HG02885 (cell line): ENCODE measurements at regions not wholly inside any gene's neighbourhood (a gene's known extent, or its start where the extent isn't known, plus 50 kb on each side); places are given as distances from the start of the nearest gene placed in this dataset.
"Not testable (repeated sequence)": the region's sequence is repeated elsewhere in the genome, so short reads cannot be mapped to it uniquely, and the experiment has no call there.

Experiments used
- ATAC-seq: cut with Tn5 transposase; IDR thresholded peaks from one replicate; pipeline ENCODE4 v1.9.1; 2021; ENCODE audit warnings: mild to moderate bottlenecking; ENCODE audit not compliant: unreplicated experiment, poor library complexity

- ATAC-seq: no peak
Observed at GRCh38 chrX:121598356-121598755, 550.9 kb downstream of the GLUD2 start.

DNA sequence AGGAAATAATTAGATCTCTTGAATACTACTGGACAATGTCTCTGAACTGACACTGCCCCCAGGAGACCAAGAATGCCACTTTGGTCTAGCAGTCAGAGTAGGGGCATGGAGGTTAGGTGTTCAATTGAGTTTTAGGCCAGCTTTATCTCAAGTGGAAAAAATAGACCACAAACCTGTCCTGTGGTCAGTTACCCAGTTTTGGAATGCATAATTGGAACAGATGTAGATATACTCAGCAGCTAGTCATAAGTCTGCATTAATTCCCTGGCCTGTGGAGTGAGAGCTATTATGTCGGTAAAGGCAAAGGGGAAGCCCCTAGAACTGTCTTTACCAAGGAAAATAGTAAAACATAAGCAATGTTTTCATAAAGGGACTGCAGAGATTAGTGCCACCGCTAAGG, 587.7 kb downstream of the GLUD2 start:
- no peak for ATAC-seq

GRCh38 chrX:121639781-121640180, 592.4 kb downstream of the GLUD2 start:
- ATAC-seq: no peak

- no peak for ATAC-seq
Observed at GRCh38 chrX:121641560-121641959, 594.1 kb downstream of the GLUD2 start.

DNA sequence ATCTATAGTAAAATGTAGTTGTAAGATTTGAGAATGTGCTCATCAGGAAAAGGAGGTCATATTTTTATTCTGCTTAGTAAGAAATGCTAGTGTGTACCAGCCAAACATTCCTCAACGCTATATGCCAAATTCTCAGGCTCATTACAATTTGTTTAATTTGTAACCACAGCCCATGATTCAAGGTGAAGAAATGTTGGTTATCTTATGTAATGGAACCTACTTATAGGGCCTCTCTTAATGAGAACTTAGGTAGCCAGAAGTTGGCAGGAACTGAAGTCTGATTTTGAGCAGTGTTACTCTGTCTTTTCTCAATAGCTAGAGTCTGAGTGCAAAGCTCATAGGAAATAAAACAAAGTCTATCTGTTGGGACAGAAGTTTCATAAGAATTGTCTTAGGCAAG, 595.0 kb downstream of the GLUD2 start:
- no peak for ATAC-seq

DNA sequence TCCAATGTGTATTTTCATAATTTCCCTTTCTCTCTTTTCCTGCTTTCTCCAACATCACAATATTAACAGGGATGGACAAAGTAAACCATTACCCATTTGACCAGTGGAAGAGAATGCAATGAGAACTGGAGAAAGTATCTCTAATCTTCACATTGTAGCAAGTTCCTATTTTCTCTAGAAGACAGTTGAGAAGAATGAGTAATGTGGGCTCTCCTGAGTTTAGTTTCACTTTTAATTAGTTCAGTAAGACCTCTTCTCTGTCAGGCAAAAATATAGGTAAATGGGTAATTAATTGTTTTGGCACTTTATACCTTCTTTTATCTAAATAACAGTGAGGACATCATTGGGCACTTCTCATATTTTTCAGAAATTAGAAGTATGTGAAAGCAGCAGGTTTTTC, 602.0 kb downstream of the GLUD2 start:
- ATAC-seq: no peak

GRCh38 chrX:121655276-121655675, 607.9 kb downstream of the GLUD2 start:
- no peak for ATAC-seq

GRCh38 chrX:121666171-121666570, 618.8 kb downstream of the GLUD2 start:
- no peak for ATAC-seq

DNA sequence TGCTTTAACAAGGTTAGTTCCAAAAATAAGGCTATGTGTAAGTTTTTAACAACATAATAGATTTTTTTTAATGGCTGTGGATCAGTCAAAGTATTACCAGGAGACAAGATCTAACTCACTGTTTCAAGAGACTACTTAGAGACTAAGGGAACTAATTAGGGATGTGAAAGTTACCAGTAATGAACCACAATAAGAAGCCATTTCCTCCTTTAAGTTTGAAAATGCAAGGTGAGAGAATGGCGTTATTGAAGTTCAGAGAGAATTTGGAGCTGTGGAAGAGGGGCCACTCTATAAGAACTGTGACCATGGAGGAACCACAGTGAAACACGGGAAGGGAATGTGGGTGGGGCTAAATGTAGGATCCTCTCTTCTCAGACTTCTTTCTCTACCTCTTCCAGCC, 624.2 kb downstream of the GLUD2 start:
- ATAC-seq: peak; percentile 83

- not testable (repeated sequence) for ATAC-seq
Observed at GRCh38 chrX:121709236-121709635, 661.8 kb downstream of the GLUD2 start.

DNA sequence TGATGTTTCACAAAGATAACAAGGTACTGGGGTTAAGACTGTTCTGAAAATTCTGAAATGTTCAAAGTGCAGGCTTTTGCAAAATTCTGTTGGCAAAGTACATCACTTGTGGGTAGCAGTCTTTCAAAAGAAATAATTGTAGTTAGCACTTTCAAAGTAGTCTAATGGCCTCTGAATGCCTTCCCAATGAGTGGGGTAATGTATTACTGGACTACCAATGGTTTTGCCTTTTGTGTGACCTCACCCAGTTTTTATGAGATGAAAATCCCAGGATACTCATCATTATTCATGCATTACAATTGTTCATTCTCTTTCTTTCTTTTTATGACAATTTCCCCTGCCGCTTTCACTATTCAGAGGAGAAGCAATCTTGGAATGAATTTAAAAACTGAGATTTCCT, 686.1 kb downstream of the GLUD2 start:
- ATAC-seq: no peak

GRCh38 chrX:121746105-121746504, 698.7 kb downstream of the GLUD2 start:
- ATAC-seq: no peak

GRCh38 chrX:121753602-121754001, 706.2 kb downstream of the GLUD2 start:
- not testable (repeated sequence) for ATAC-seq

- ATAC-seq: no peak
Observed at GRCh38 chrX:121754301-121754700, 706.9 kb downstream of the GLUD2 start.

DNA sequence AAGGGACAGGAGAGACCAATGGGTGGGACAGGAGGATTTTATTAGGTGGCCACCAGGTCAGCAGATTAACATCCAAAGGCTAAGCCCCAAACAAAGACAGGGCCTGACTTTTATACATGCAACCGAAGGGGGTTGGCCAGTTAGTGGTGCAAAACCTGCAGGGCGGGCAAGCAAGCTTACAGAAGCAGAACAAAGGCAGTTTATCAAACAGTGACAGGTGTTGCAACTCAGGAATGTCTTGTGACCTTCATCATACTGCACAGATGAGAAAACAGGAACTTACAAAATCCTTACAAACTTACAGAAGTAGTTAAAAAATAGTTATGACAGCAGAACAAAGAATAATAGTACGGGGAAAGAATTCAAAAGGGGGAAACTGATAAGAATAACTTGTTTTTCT, 708.1 kb downstream of the GLUD2 start:
- ATAC-seq: no peak

DNA sequence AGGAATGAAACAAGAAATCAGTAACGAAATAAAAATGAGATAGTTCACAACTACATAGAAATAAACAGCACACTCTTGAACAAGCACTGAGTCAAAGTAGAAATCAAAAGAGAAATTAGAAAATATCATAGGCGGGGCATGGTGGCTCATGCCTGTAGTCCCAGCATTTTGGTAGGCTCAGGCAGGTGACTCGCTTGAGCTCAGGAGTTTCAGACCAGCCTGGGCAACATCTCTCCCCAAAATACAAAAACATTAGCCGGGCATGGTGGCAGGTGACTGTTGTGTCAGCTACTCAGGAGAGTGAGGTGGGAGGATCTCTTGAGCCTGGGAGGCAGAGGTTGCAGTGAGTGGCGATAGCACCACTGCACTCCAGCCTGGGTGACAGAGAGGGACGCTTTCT, 714.4 kb downstream of the GLUD2 start:
- ATAC-seq: no peak

GRCh38 chrX:121763671-121764070, 716.3 kb downstream of the GLUD2 start:
- ATAC-seq: no peak

- not testable (repeated sequence) for ATAC-seq
Observed at GRCh38 chrX:121768210-121768609, 720.8 kb downstream of the GLUD2 start.

- no peak for ATAC-seq
Observed at GRCh38 chrX:121781991-121782390, 734.6 kb downstream of the GLUD2 start.

DNA sequence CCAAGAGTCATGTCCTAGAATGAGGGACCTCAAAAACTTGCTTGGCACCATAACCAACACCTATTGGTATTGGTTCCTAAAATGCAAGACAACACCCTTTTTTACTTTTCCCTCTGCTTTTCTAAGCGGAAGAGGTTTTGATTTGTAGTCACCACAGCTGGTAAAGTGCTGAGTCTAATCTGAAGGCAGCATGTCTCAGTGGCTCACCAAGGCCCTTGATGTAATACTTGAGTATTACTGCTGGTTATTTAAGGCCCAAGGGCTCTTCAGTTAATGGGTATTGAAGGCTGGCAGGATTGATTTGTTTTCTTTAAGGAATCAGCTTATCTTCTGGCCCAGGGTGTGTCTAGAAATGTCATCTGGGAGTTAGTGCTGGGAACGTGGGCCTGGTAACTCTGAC, 735.1 kb downstream of the GLUD2 start:
- ATAC-seq: no peak

DNA sequence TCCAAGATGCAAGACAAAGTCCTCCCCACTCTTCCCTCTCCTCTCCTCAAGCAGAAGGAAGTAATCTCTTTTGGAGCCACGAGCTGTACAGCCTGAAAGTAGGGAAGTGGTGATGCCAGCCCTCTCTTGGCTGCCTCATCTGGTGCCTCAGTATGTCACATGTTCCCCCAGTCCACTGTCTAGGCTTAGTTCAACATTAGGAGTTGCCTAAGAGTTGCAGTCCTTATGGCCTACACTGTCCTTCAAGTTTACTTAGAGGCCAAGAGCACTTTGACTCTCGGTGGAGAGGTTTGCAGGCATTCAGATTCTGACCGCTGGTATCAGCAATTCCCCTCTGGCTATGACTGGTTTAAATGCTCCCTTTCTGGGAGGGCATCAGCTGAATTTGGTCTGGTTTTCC, 735.6 kb downstream of the GLUD2 start:
- no peak for ATAC-seq

DNA sequence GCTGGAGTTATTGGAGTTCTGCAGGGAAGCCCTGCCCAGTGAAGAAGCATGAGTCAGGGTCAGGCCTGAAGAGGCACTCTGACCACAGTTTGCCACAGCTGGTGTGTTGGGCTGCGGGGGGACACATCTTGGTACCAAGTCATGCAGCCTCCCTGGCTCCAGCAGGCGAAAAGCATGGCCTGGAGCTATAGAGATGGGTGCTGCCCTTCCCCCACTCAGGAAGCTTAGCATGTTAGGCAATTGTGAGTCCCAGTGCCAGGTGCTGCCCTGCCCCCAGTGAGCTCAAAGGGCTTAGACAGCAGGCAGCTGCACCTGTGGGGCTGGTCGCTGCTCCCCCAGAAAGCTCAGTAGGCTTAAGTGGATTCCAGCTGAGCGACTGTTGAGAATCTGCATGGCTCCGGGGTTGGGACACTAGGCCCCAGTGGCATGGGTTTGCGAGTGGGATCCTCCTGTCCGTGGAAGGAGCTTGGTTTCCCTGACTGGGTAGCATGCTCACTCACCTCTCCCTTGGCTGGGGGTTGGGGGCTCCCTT, 755.5 kb downstream of the GLUD2 start:
- ATAC-seq: no peak

DNA sequence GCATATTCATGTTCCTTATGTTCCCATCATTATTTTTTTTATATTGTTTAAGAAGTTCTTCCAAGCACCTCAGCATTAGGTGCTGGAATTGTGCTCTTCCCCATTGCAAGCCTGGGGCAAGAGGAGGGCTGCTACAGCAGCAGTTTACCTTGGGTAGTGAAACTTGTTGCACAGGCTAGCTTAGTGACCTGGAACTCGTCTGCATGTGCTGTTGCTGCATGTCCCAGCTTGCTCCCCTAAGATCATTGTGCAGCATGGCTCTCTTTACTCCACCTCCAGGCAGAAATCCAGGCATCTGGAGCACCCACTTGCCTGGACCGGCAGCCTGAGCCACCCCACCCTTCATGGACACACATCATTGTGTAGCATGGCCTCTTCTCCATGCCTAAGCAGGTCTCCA, 776.0 kb downstream of the GLUD2 start:
- ATAC-seq: no peak
